SK-N-SH treated with all-trans-retinoic acid at 6 μM for 48 hours (cell line): ENCODE measurements at regions not wholly inside any gene's neighbourhood (a gene's known extent, or its start where the extent isn't known, plus 50 kb on each side); places are given as distances from the start of the nearest gene placed in this dataset.

ENCODE experiments used
- ATAC-seq: fragments of 200-7000 bp; cut with Tn5 transposase; 3 replicates; pipeline ENCODE4 v1.9.1; 2020; ENCODE audit warnings: mild to moderate bottlenecking, moderate library complexity
- ARNTL ChIP-seq: fragments of 450-650 bp; formaldehyde crosslinking; IDR thresholded peaks from 2 replicates; pipeline ENCODE4 v1.5.0; 2020; ENCODE audit warnings: low read depth, mild to moderate bottlenecking, moderate library complexity, borderline replicate concordance
- BACH2 ChIP-seq: fragments of 250-450 bp; sonication (Bioruptor Pico); IDR thresholded peaks from 2 replicates; pipeline ENCODE4 v1.9.0; 2021; ENCODE audit warnings: mild to moderate bottlenecking, borderline replicate concordance
- CSDC2 ChIP-seq: fragments of 250-450 bp; sonication (Bioruptor Pico); IDR thresholded peaks from 2 replicates; pipeline ENCODE4 v1.5.0; 2020; ENCODE audit warnings: mild to moderate bottlenecking, moderate library complexity
- CSRNP3 ChIP-seq: fragments of 250-450 bp; sonication (Bioruptor Pico); IDR thresholded peaks from 2 replicates; pipeline ENCODE4 v1.5.1; 2021; ENCODE audit warnings: mild to moderate bottlenecking, moderate library complexity
- ESRRG ChIP-seq: fragments of 250-450 bp; sonication (Bioruptor Pico); IDR thresholded peaks from 2 replicates; pipeline ENCODE4 v1.6.1; 2021; ENCODE audit warnings: mild to moderate bottlenecking
- GLIS3 ChIP-seq: fragments of 250-450 bp; sonication (Bioruptor Pico); IDR thresholded peaks from 2 replicates; pipeline ENCODE4 v1.5.0; 2020; ENCODE audit warnings: mild to moderate bottlenecking, moderate library complexity
- ISL1 ChIP-seq: fragments of 250-450 bp; sonication (Bioruptor Pico); IDR thresholded peaks from 2 replicates; pipeline ENCODE4 v2.1.2; 2022; ENCODE audit warnings: mild to moderate bottlenecking, moderate library complexity
- OSR1 ChIP-seq: fragments of 250-450 bp; sonication (Bioruptor Pico); IDR thresholded peaks from 2 replicates; pipeline ENCODE4 v1.8.0; 2022; ENCODE audit warnings: moderate library complexity, mild to moderate bottlenecking, inconsistent platforms
- RARB ChIP-seq: fragments of 250-450 bp; sonication (Bioruptor Pico); IDR thresholded peaks from 2 replicates; pipeline ENCODE4 v1.8.0; 2021; ENCODE audit warnings: mild to moderate bottlenecking, moderate library complexity
- TCF4 ChIP-seq: fragments of 250-450 bp; sonication (Bioruptor Pico); IDR thresholded peaks from 2 replicates; pipeline ENCODE4 v1.8.0; 2021; ENCODE audit warnings: mild to moderate bottlenecking, moderate library complexity, borderline replicate concordance
- TOX ChIP-seq: fragments of 250-450 bp; sonication (Bioruptor Pico); IDR thresholded peaks from 2 replicates; pipeline ENCODE4 v1.8.0; 2021; ENCODE audit warnings: mild to moderate bottlenecking, moderate library complexity, borderline replicate concordance
- TSHZ2 ChIP-seq: fragments of 250-450 bp; sonication (Bioruptor Pico); IDR thresholded peaks from 2 replicates; pipeline ENCODE4 v1.5.0; 2020; ENCODE audit warnings: mild to moderate bottlenecking, moderate library complexity
- ZC3H10 ChIP-seq: fragments of 250-450 bp; sonication (Bioruptor Pico); IDR thresholded peaks from 2 replicates; pipeline ENCODE4 v1.5.1; 2021; ENCODE audit warnings: mild to moderate bottlenecking, moderate library complexity
- ZFP3 ChIP-seq: fragments of 250-450 bp; sonication (Bioruptor Pico); IDR thresholded peaks from 2 replicates; pipeline ENCODE4 v1.5.0; 2020; ENCODE audit warnings: mild to moderate bottlenecking, moderate library complexity
- ZFP30 ChIP-seq: fragments of 450-650 bp; formaldehyde crosslinking; IDR thresholded peaks from 2 replicates; pipeline ENCODE4 v1.5.0; 2022; ENCODE audit warnings: mild to moderate bottlenecking, moderate library complexity
- ZNF565 ChIP-seq: fragments of 450-650 bp; formaldehyde crosslinking; conservative IDR thresholded peaks from 2 replicates; pipeline ENCODE4 v1.5.0; 2020; ENCODE audit warnings: low read depth, mild to moderate bottlenecking, moderate library complexity
- ZNF70 ChIP-seq: fragments of 450-650 bp; formaldehyde crosslinking; IDR thresholded peaks from 2 replicates; pipeline ENCODE4 v1.5.0; 2020; ENCODE audit warnings: mild to moderate bottlenecking, moderate library complexity
- ZNF8 ChIP-seq: fragments of 450-650 bp; formaldehyde crosslinking; IDR thresholded peaks from 2 replicates; pipeline ENCODE4 v1.5.0; 2020; ENCODE audit warnings: mild to moderate bottlenecking, moderate library complexity
- TF ChIP-seq, protein P1 (sequence below): fragments of 250-450 bp; sonication (Bioruptor Pico); IDR thresholded peaks from 2 replicates; pipeline ENCODE4 v1.5.1; 2020; ENCODE audit warnings: low read depth, mild to moderate bottlenecking, moderate library complexity
- TF ChIP-seq, protein P2 (sequence below): fragments of 250-450 bp; sonication (Bioruptor Pico); IDR thresholded peaks from 2 replicates; pipeline ENCODE4 v1.8.0; 2020; ENCODE audit warnings: mild to moderate bottlenecking, moderate library complexity, borderline replicate concordance

DNA sequence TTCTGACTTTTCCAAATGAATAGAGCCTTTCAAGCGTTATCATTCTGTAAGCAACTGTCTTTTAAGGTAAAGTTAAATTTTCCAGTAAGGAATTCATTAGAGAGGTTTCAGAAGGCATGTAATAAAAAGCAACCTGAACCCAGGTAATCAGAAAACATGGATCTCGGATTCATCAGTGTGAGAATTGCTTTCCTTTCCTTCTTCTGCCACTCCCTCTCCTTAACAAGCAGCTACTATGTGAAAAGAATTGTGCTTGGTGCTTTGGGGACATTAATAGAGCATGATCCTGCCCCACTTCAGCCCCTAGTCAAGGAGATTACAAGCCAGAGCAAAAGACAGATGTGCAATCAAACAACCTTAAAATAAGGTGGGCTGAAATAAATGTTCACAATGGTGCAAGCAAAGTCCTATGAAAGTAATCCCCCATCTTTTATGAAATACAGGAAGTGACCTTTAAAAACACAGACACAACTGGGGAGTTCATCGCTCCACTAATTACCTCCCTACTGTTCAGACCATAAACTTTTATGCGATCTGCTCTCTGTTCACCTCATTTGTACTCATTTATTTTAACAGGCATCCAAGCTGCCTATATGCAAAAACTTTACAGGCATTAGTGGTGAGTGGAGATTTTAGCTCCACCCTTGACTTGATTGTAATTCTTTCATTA is 122.9 kb upstream of the RASGEF1B start:
- no peak for ATAC-seq
- TF ChIP-seq ZFP3 (CRISPR knock-in tag) (no peak), TOX (CRISPR knock-in tag) (no peak), OSR1 (CRISPR knock-in tag) (no peak), TSHZ2 (CRISPR knock-in tag) (no peak), BACH2 (CRISPR knock-in tag) (no peak), ZNF8 (CRISPR knock-in tag) (no peak)

- TF ChIP-seq TOX (CRISPR knock-in tag) (no peak), ESRRG (no peak), ZFP3 (CRISPR knock-in tag) (no peak), TCF4 (CRISPR knock-in tag) (no peak), ZNF8 (CRISPR knock-in tag) (no peak), RARB (no peak), ZC3H10 (no peak), TSHZ2 (CRISPR knock-in tag) (no peak), CSDC2 (CRISPR knock-in tag) (no peak), ZNF565 (CRISPR knock-in tag) (no peak), ISL1 (no peak), BACH2 (CRISPR knock-in tag) (no peak)
- TF ChIP-seq, protein P1, sequence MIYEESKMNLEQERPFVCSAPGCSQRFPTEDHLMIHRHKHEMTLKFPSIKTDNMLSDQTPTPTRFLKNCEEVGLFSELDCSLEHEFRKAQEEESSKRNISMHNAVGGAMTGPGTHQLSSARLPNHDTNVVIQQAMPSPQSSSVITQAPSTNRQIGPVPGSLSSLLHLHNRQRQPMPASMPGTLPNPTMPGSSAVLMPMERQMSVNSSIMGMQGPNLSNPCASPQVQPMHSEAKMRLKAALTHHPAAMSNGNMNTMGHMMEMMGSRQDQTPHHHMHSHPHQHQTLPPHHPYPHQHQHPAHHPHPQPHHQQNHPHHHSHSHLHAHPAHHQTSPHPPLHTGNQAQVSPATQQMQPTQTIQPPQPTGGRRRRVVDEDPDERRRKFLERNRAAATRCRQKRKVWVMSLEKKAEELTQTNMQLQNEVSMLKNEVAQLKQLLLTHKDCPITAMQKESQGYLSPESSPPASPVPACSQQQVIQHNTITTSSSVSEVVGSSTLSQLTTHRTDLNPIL (CRISPR knock-in tag) = no peak
- no peak for ATAC-seq
Observed at GRCh38 chr4:81592701-81593100, 121.0 kb upstream of the RASGEF1B start.

DNA sequence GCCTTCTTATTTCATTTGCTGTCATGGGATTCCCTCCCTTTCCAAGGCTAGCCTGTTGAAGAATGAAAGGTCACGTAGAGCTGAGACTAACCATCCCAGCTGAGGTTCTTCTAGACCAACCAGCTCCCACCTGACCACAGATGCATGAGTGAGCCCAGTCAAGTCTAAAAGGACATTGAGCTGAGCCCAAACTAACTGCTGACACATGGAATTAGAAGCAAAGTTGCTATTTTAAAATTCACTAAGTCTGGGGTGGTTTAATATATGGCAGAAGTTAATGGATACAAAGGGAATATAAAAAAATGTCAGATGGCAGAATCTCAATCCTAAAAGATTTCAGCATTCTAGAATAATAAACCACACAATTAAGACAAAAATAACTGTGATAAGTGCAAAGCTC is 118.9 kb upstream of the RASGEF1B start:
- no peak for TF ChIP-seq TCF4 (CRISPR knock-in tag)
- TF ChIP-seq ZNF565 (CRISPR knock-in tag) = no peak
- no peak for TF ChIP-seq ARNTL (CRISPR knock-in tag)
- no peak for TF ChIP-seq ZC3H10
- no peak for TF ChIP-seq RARB
- no peak for TF ChIP-seq BACH2 (CRISPR knock-in tag)
- TF ChIP-seq, protein P1 (CRISPR knock-in tag) = no peak
- TF ChIP-seq CSRNP3 (CRISPR knock-in tag) = no peak
- TF ChIP-seq TSHZ2 (CRISPR knock-in tag) = no peak
- TF ChIP-seq ZFP3 (CRISPR knock-in tag) = no peak
- no peak for TF ChIP-seq TOX (CRISPR knock-in tag)
- TF ChIP-seq ZFP30 = no peak
- TF ChIP-seq, protein P2, sequence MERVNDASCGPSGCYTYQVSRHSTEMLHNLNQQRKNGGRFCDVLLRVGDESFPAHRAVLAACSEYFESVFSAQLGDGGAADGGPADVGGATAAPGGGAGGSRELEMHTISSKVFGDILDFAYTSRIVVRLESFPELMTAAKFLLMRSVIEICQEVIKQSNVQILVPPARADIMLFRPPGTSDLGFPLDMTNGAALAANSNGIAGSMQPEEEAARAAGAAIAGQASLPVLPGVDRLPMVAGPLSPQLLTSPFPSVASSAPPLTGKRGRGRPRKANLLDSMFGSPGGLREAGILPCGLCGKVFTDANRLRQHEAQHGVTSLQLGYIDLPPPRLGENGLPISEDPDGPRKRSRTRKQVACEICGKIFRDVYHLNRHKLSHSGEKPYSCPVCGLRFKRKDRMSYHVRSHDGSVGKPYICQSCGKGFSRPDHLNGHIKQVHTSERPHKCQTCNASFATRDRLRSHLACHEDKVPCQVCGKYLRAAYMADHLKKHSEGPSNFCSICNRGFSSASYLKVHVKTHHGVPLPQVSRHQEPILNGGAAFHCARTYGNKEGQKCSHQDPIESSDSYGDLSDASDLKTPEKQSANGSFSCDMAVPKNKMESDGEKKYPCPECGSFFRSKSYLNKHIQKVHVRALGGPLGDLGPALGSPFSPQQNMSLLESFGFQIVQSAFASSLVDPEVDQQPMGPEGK (CRISPR knock-in tag) = no peak
- TF ChIP-seq ZNF70 (CRISPR knock-in tag) = no peak
- no peak for TF ChIP-seq OSR1 (CRISPR knock-in tag)
- no peak for TF ChIP-seq GLIS3 (CRISPR knock-in tag)
- no peak for TF ChIP-seq ZNF8 (CRISPR knock-in tag)
- TF ChIP-seq CSDC2 (CRISPR knock-in tag) = no peak
- TF ChIP-seq, all 23 proteins: peak for 0
- no peak for ATAC-seq
